ENCODE measurements at regions not wholly inside any gene's neighbourhood (a gene's known extent, or its start where the extent isn't known, plus 50 kb on each side); places are given as distances from the start of the nearest gene placed in this dataset.
"Not testable (repeated sequence)": the region's sequence is repeated elsewhere in the genome, so short reads cannot be mapped to it uniquely, and the experiment has no call there.

- DNase-seq: not testable (repeated sequence)
Measured at GRCh38 chr2:64252251-64252978, 108.2 kb upstream of the PELI1 start.

GRCh38 chr2:64253421-64253820, 109.2 kb upstream of the PELI1 start:
- not testable (repeated sequence) for DNase-seq

GRCh38 chr2:64258566-64258965, 114.3 kb upstream of the PELI1 start:
- DNase-seq: no peak

- DNase-seq: no peak
Measured at GRCh38 chr2:64259312-64259711, 115.1 kb upstream of the PELI1 start.

- no peak for DNase-seq
Measured at GRCh38 chr2:64260093-64260803, 116.0 kb upstream of the PELI1 start.

GRCh38 chr2:64260817-64261216, 116.6 kb upstream of the PELI1 start:
- DNase-seq: no peak

GRCh38 chr2:64262071-64262470, 117.9 kb upstream of the PELI1 start:
- no peak for DNase-seq

GRCh38 chr2:64262816-64263215, 118.6 kb upstream of the PELI1 start:
- DNase-seq: no peak

GRCh38 chr2:64263315-64263714, 119.1 kb upstream of the PELI1 start:
- no peak for DNase-seq

GRCh38 chr2:64267699-64268098, 123.5 kb upstream of the PELI1 start:
- no peak for DNase-seq

- DNase-seq: no peak
Measured at GRCh38 chr2:64268330-64269048, 124.3 kb upstream of the PELI1 start.

GRCh38 chr2:64273524-64274398, 129.5 kb upstream of the PELI1 start:
- no peak for DNase-seq

GRCh38 chr2:64274399-64275173, 130.4 kb upstream of the PELI1 start:
- no peak for DNase-seq

GRCh38 chr2:64275174-64275466, 130.9 kb upstream of the PELI1 start:
- no peak for DNase-seq

GRCh38 chr2:64276417-64277095, 132.3 kb upstream of the PELI1 start:
- DNase-seq: no peak

- DNase-seq: peak; percentile 25
Measured at GRCh38 chr2:64277101-64277849, 133.1 kb upstream of the PELI1 start.

GRCh38 chr2:64280812-64281211, 136.6 kb upstream of the PELI1 start:
- DNase-seq: not testable (repeated sequence)

GRCh38 chr2:64283006-64283570, 138.9 kb upstream of the PELI1 start:
- DNase-seq: no peak

GRCh38 chr2:64283641-64284361, 139.6 kb upstream of the PELI1 start:
- no peak for DNase-seq

- no peak for DNase-seq
Measured at GRCh38 chr2:64284751-64285150, 140.5 kb upstream of the PELI1 start.
